Psoas muscle (tissue), 7 donors: ENCODE measurements at regions not wholly inside any gene's neighbourhood (a gene's known extent, or its start where the extent isn't known, plus 50 kb on each side); places are given as distances from the start of the nearest gene placed in this dataset.

Source experiments
- ATAC-seq, 4 donors: fragments of 200-7000 bp; cut with Tn5 transposase; one replicate each; pipeline ENCODE4 v1.9.1; 2020; ENCODE audit warnings: moderate library complexity in 3 of 4, mild to moderate bottlenecking in 2 of 4
- DNase-seq, 2 donors: peaks; one replicate each; pipeline ENCODE4 v3.0.0-alpha.2; 2020
- H3K27ac ChIP-seq: fragments of 200-600 bp; one replicate; pipeline ENCODE4 v1.8.0; 2022
- H3K27me3 ChIP-seq, 3 donors: fragments of 200-600 bp in 1 of 3; one replicate each; pipeline versions ENCODE4 v1.6.1 to v1.8.0; 2013 to 2022; ENCODE audit warnings: low read length in 2 of 3, mild to moderate bottlenecking in 2 of 3, moderate library complexity in 1 of 3; ENCODE audit not compliant: insufficient read depth in 3 of 3
- H3K36me3 ChIP-seq, 2 donors: fragments of 200-600 bp in 1 of 2; one replicate each; pipeline versions ENCODE4 v1.6.1 to v1.8.0; 2013 to 2022; ENCODE audit warnings: low read depth in 1 of 2, mild to moderate bottlenecking in 1 of 2, moderate library complexity in 1 of 2; ENCODE audit not compliant: insufficient read depth in 1 of 2
- H3K4me1 ChIP-seq: fragments of 200-600 bp; one replicate; pipeline ENCODE4 v1.8.0; 2022
- H3K4me3 ChIP-seq: fragments of 200-600 bp; one replicate; pipeline ENCODE4 v1.8.0; 2022; ENCODE audit warnings: mild to moderate bottlenecking
- H3K9me3 ChIP-seq: fragments of 200-600 bp; one replicate; pipeline ENCODE4 v1.8.0; 2022
- CTCF ChIP-seq: fragments of 200-600 bp; IDR thresholded peaks from one replicate; pipeline ENCODE4 v1.8.0; 2022; ENCODE audit warnings: antibody characterized with exemption
- WGBS, 3 donors: extraction: QIAGEN DNeasy Blood & Tissue Kit; methylation state at CpG; one replicate each; pipeline versions ENCODE4 v1.1.6 to v1.1.7; 2013; 5-methylcytosine and 5-hydroxymethylcytosine counted together
- intact Hi-C, 2 donors: fragments of 100-400 bp; cut with DNase I; formaldehyde crosslinking; loops; one replicate each; pipeline versions ENCODE4 v1.11.0 to v1.14.2; 2022
- donor health status: healthy with polysubstance abuse.
- donor health status: DM: no; HTN: no; CAD: no; lungs with moderate emphysema.
- donor health status: Bipolar disorder and iron deficiency.
- donor health status: healthy.
- donor health status: DM: yes; HTN: yes; CAD: no.
- donor health status: DM: no; HTN: no; CAD: no.
- donor health status: DM: yes; HTN: yes; CAD: no.

- TF ChIP-seq CTCF = no peak
- 74 to 82% (median 79%) methylated on average over 3 of the region's 3 CpGs for WGBS, 3 donors
- H3K9me3 ChIP-seq = no peaks in the 10 kb centered on the region
- DNase-seq (no peak), ATAC-seq (no peak)
- no peak overlapping the region for H3K4me3 ChIP-seq
- intact Hi-C loops = no loop called here
- no peak overlapping the region for H3K27ac ChIP-seq
- no peaks in the 10 kb centered on the region for H3K36me3 ChIP-seq
- H3K27me3 ChIP-seq = no peaks in the 10 kb centered on the region
- no peaks in the 10 kb centered on the region for H3K4me1 ChIP-seq
Observed at GRCh38 chr15:37339437-37339836, 239.1 kb upstream of the MEIS2 start.

GRCh38 chr15:37339856-37340255 is 239.5 kb upstream of the MEIS2 start:
- no peaks in the 10 kb centered on the region for H3K36me3 ChIP-seq
- no peak overlapping the region for H3K4me3 ChIP-seq
- ATAC-seq (no peak), DNase-seq (no peak)
- intact Hi-C loops = no loop called here
- H3K4me1 ChIP-seq = no peaks in the 10 kb centered on the region
- H3K9me3 ChIP-seq = no peaks in the 10 kb centered on the region
- 65 to 76% (median 69%) methylated on average over 3 of the region's 3 CpGs for WGBS, 3 donors
- H3K27ac ChIP-seq = no peak overlapping the region
- no peaks in the 10 kb centered on the region for H3K27me3 ChIP-seq
- TF ChIP-seq CTCF = no peak

DNA sequence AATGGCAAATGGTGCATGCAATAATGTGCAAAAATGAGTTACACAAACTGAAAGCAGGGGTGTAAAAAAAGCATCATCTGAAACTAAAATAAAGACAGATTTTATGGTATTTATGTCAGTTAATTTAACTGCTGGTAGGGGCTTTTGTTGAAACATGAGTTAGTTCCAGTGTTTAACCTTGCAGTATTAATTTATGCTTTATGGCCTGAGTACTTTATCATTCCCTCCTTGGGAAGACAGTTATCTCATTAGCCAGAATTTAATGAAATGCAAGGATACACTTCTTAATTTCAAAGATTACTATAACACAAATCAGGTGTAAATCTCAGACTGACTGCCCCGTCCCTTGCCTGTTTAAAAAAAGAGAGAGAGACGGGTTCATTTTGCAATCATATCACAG is 240.1 kb upstream of the MEIS2 start:
- no peaks in the 10 kb centered on the region for H3K27me3 ChIP-seq
- no peaks in the 10 kb centered on the region for H3K4me1 ChIP-seq
- no peak overlapping the region for H3K4me3 ChIP-seq
- H3K27ac ChIP-seq = no peak overlapping the region
- WGBS, 3 donors = 34 to 55% (median 42%) methylated on average over 2 of the region's 2 CpGs
- H3K9me3 ChIP-seq = no peaks in the 10 kb centered on the region
- intact Hi-C loops = no loop called here
- H3K36me3 ChIP-seq = no peaks in the 10 kb centered on the region
- ATAC-seq (no peak), DNase-seq (no peak)
- no peak for TF ChIP-seq CTCF

DNA sequence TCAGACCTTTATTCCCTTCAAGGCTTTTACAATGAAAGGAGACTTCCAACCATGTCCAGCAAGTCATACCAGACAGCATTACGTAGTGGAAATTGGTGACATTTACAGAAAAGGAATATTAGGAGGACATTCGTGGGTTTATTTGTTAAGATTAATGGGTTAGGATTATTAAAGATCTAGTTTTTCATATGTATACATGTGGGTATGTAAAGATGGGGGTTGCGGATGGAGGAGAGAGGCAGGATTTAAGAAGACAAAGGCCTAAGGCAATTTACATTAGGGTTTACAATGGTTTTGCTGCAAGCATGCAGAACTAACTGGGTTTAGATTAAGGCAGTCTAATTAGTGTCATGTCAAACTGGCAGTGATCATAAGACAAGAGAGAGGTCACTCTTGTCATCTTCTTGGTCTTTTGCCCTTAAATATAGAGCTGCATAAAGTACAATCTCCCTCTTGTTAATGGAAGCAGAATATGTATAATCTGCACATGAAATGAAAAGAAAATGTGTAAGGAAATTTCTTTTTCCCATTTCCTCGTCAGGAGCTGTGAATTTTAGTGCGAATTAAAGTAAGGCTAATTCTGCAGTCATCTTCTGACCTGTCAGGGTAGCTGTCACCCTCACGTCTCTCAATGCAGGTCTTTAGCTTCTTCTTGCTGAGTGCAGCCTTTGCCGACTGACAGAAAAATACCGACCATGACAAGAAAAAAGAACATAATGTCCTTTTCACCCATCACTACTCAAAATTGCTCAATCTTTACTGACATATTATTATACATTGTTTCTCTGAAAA is 258.9 kb upstream of the MEIS2 start:
- no peak for ATAC-seq
- H3K27ac ChIP-seq = no peak overlapping the region
- no peak for TF ChIP-seq CTCF
- WGBS, 3 donors = 81 to 83% (median 82%) methylated on average over 8 of the region's 8 CpGs
- no peaks in the 10 kb centered on the region for H3K4me1 ChIP-seq
- DNase-seq = no peak
- no peak overlapping the region for H3K4me3 ChIP-seq
- intact Hi-C loops = no loop called here
- no peaks in the 10 kb centered on the region for H3K9me3 ChIP-seq
- H3K36me3 ChIP-seq = no peaks in the 10 kb centered on the region
- no peaks in the 10 kb centered on the region for H3K27me3 ChIP-seq

- H3K4me3 ChIP-seq = no peak overlapping the region
- TF ChIP-seq CTCF = no peak
- DNase-seq (no peak), ATAC-seq (no peak)
- no peak overlapping the region for H3K27ac ChIP-seq
- no peaks in the 10 kb centered on the region for H3K9me3 ChIP-seq
- intact Hi-C loops = no loop called here
- H3K4me1 ChIP-seq = no peaks in the 10 kb centered on the region
- 94 to 98% (median 95%) methylated on average over 6 of the region's 6 CpGs for WGBS, 3 donors
- H3K36me3 ChIP-seq = no peaks in the 10 kb centered on the region
- no peaks in the 10 kb centered on the region for H3K27me3 ChIP-seq
Observed at GRCh38 chr15:37359893-37360290, 259.5 kb upstream of the MEIS2 start.
